HEK293T (cell line): ENCODE measurements at regions not wholly inside any gene's neighbourhood (a gene's known extent, or its start where the extent isn't known, plus 50 kb on each side); places are given as distances from the start of the nearest gene placed in this dataset.

Experiments
- CTCF ChIA-PET: fragments of 350-600 bp; formaldehyde crosslinking; extraction: SDS; loops from one replicate; lab custom pipeline; 2021; ENCODE audit warnings: antibody characterized with exemption, inconsistent platforms; lab: Yijun Ruan, JAX
- POLR2A ChIA-PET: fragments of 350-600 bp; formaldehyde crosslinking; extraction: SDS; loops from one replicate; lab custom pipeline; 2020; ENCODE audit warnings: antibody characterized with exemption, inconsistent platforms; lab: Yijun Ruan, JAX
- DNase-seq: peaks from one replicate; pipeline ENCODE4 v3.0.0; 2012; ENCODE audit warnings: mixed read lengths; ENCODE audit errors: extremely low spot score
- ARNT ChIP-seq: fragments of 450-650 bp; IDR thresholded peaks from 2 replicates; pipeline ENCODE4 v1.6.1; 2017; ENCODE audit warnings: mild to moderate bottlenecking
- BHLHE40 ChIP-seq: fragments of 450-650 bp; IDR thresholded peaks from 2 replicates; pipeline ENCODE4 v1.6.1; 2016; ENCODE audit warnings: mild to moderate bottlenecking, moderate library complexity, borderline replicate concordance
- CTBP1 ChIP-seq: fragments of 450-650 bp; IDR thresholded peaks from 2 replicates; pipeline ENCODE4 v1.6.1; 2016; ENCODE audit warnings: borderline replicate concordance
- ELF4 ChIP-seq: fragments of 450-650 bp; IDR thresholded peaks from 2 replicates; pipeline ENCODE4 v1.6.1; 2017; ENCODE audit warnings: antibody characterized with exemption
- FOXA1 ChIP-seq: fragments of 450-650 bp; IDR thresholded peaks from 2 replicates; pipeline ENCODE4 v1.6.1; 2016; ENCODE audit warnings: mild to moderate bottlenecking
- FOXK2 ChIP-seq: fragments of 450-650 bp; IDR thresholded peaks from 2 replicates; pipeline ENCODE4 v1.6.1; 2016; ENCODE audit warnings: mild to moderate bottlenecking
- FOXM1 ChIP-seq: fragments of 450-650 bp; IDR thresholded peaks from 2 replicates; pipeline ENCODE4 v1.6.1; 2017; ENCODE audit warnings: mild to moderate bottlenecking, borderline replicate concordance
- HDGF ChIP-seq: fragments of 450-650 bp; IDR thresholded peaks from 2 replicates; pipeline ENCODE4 v1.6.1; 2017; ENCODE audit warnings: antibody characterized with exemption, borderline replicate concordance
- L3MBTL2 ChIP-seq: fragments of 450-650 bp; conservative IDR thresholded peaks from 2 replicates; pipeline ENCODE4 v1.6.1; 2016; ENCODE audit warnings: mild to moderate bottlenecking
- LEF1 ChIP-seq: fragments of 450-650 bp; IDR thresholded peaks from 2 replicates; pipeline ENCODE4 v1.6.1; 2017; ENCODE audit warnings: mild to moderate bottlenecking, borderline replicate concordance
- NFRKB ChIP-seq: fragments of 450-650 bp; IDR thresholded peaks from 2 replicates; pipeline ENCODE4 v1.6.1; 2016; ENCODE audit warnings: mild to moderate bottlenecking, moderate library complexity
- PKNOX1 ChIP-seq: fragments of 450-650 bp; IDR thresholded peaks from 2 replicates; pipeline ENCODE4 v1.6.1; 2016
- SP1 ChIP-seq: fragments of 450-650 bp; IDR thresholded peaks from 2 replicates; pipeline ENCODE4 v1.6.1; 2017
- SUZ12 ChIP-seq: fragments of 450-650 bp; IDR thresholded peaks from 2 replicates; pipeline ENCODE4 v1.6.1; 2016; ENCODE audit warnings: mild to moderate bottlenecking
- TARDBP ChIP-seq: fragments of 450-650 bp; IDR thresholded peaks from 2 replicates; pipeline ENCODE4 v1.6.1; 2016
- ZNF384 ChIP-seq: fragments of 450-650 bp; IDR thresholded peaks from 2 replicates; pipeline ENCODE4 v1.6.1; 2016

GRCh38 chr5:34531751-34532360 lies 124.3 kb upstream of the RAI14 start:
- no peak for TF ChIP-seq NFRKB
- TF ChIP-seq ZNF384, result no peak
- TF ChIP-seq ARNT, result no peak
- no peak for TF ChIP-seq FOXA1
- TF ChIP-seq PKNOX1, result no peak
- CTCF ChIA-PET, result no interaction called here
- POLR2A ChIA-PET, result no interaction called here
- no peak for DNase-seq

- CTCF ChIA-PET, result interaction anchor here (0.6 kb wide), 1 partner anchor 44 kb away, joined by 3 read pairs; no protein-coding TSS in a partner anchor
- no peak for DNase-seq
- TF ChIP-seq HDGF (no peak), FOXK2 (no peak), LEF1 (no peak), L3MBTL2 (no peak), ZNF384 (no peak), CTBP1 (no peak), ELF4 (no peak), FOXM1 (no peak), TARDBP (no peak), NFRKB (no peak), SUZ12 (no peak), ARNT (no peak), FOXA1 (no peak), BHLHE40 (no peak), PKNOX1 (no peak), SP1 (no peak)
- POLR2A ChIA-PET, result no interaction called here
Measured at GRCh38 chr5:34533582-34534522, 122.3 kb upstream of the RAI14 start.

- no peak for DNase-seq
- ChIA-PET CTCF (interaction anchor here (0.6 kb wide), 1 partner anchor 43 kb away, joined by 3 read pairs; no protein-coding TSS in a partner anchor), POLR2A (no interaction called here)
- TF ChIP-seq ARNT (no peak), FOXK2 (no peak), BHLHE40 (no peak), TARDBP (no peak), HDGF (no peak), LEF1 (no peak)
Measured at GRCh38 chr5:34534523-34535103, 121.5 kb upstream of the RAI14 start.

GRCh38 chr5:34535433-34535832 lies 120.7 kb upstream of the RAI14 start:
- DNase-seq, result no peak
- CTCF ChIA-PET, result no interaction called here
- TF ChIP-seq LEF1 (no peak), SUZ12 (no peak), ELF4 (no peak), FOXA1 (no peak)
- POLR2A ChIA-PET, result no interaction called here

GRCh38 chr5:34535944-34536623 lies 120.0 kb upstream of the RAI14 start:
- DNase-seq, result no peak
- CTCF ChIA-PET, result no interaction called here
- POLR2A ChIA-PET, result no interaction called here
- no peak for TF ChIP-seq BHLHE40
- TF ChIP-seq FOXM1, result no peak
- no peak for TF ChIP-seq ELF4
- no peak for TF ChIP-seq SP1
- TF ChIP-seq FOXK2, result no peak
- TF ChIP-seq ZNF384, result no peak
- TF ChIP-seq FOXA1, result no peak
- TF ChIP-seq PKNOX1, result no peak
- TF ChIP-seq TARDBP, result no peak
- TF ChIP-seq SUZ12, result no peak
- TF ChIP-seq HDGF, result no peak
- no peak for TF ChIP-seq LEF1
- no peak for TF ChIP-seq CTBP1
- TF ChIP-seq L3MBTL2, result no peak
- TF ChIP-seq ARNT, result no peak
- no peak for TF ChIP-seq NFRKB

- TF ChIP-seq CTBP1 (no peak), L3MBTL2 (no peak), ZNF384 (no peak), SUZ12 (no peak), PKNOX1 (no peak), ELF4 (no peak), SP1 (no peak), FOXK2 (no peak), FOXM1 (no peak)
- no peak for DNase-seq
- CTCF ChIA-PET, result no interaction called here
- POLR2A ChIA-PET, result no interaction called here
Measured at GRCh38 chr5:34536699-34537098, 119.4 kb upstream of the RAI14 start.
